ENCODE measurements at regions not wholly inside any gene's neighbourhood (a gene's known extent, or its start where the extent isn't known, plus 50 kb on each side); places are given as distances from the start of the nearest gene placed in this dataset.

DNA sequence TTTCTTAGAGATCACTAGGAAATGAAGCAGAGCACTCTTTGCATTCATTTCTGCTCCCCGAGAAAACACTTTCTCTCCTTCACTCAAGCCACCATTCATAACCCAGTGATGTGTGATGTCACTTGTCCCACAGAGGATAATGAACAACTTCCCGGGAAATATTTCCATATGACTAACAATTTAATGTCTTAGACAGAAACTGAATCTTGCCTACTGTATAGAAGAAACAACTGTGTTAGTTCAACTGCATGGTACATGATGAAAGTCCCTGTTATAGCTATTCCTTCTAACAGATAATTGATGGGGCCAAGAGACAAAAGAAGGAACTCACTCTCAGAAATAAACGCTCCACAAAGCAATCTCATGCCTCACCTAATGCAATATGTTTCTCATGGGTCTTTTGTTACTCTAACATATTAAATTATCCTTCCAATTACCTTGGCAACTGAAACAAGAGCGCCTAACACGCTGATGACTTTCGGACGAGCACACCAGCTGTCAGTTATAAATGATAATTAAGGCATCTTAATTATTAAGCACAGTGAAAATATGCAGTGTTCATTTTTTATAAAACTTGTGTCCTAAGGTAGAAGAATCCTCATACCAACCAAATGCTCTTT is 113.7 kb upstream of the TLR3 start:
- DNase-seq (ENCODE audit: low spot score): no peak
- in situ Hi-C loops (cut with MboI; ENCODE audit: low sequenced_read_pairs, unreplicated experiment): no loop called here
- TF ChIP-seq, protein P1, sequence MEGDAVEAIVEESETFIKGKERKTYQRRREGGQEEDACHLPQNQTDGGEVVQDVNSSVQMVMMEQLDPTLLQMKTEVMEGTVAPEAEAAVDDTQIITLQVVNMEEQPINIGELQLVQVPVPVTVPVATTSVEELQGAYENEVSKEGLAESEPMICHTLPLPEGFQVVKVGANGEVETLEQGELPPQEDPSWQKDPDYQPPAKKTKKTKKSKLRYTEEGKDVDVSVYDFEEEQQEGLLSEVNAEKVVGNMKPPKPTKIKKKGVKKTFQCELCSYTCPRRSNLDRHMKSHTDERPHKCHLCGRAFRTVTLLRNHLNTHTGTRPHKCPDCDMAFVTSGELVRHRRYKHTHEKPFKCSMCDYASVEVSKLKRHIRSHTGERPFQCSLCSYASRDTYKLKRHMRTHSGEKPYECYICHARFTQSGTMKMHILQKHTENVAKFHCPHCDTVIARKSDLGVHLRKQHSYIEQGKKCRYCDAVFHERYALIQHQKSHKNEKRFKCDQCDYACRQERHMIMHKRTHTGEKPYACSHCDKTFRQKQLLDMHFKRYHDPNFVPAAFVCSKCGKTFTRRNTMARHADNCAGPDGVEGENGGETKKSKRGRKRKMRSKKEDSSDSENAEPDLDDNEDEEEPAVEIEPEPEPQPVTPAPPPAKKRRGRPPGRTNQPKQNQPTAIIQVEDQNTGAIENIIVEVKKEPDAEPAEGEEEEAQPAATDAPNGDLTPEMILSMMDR (IDR thresholded peaks at IDR 0.05; ENCODE audit: borderline replicate concordance, control extremely low read depth, extremely low read depth, insufficient read depth, missing control alignments): no peak

DNA sequence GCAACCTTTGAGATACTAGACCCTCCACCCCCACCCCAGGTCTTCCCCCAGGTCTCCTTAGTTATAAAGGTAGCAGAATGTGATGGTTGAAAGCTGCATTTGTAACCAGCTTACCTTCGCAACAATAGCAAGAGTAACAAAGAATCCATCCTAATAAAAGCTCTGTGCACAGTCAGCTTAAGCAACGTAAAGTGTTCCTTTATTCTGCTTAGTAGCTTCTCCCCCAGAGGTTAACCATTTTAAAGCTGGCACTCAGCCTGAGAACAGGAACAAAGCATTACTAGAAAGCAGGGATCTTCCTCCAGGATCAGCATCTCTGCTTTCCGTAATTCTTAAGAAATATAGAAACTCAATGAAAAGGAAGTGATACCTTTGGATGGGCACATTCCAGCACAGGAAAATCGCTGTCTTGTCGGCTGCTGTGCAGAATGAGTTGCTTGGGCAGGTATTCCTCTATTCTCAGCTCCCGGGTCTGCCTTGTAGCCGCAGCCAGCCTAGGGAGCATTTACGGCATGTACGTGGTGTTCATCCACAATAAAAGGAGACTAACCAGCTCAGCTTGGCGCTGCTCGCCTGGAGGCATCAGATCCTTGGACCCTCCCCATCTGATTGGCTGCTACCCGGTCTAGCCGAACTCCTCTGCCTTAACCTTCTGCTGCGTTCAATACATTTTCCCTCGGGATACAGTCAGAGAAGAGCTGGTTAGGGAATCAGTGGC is 113.0 kb upstream of the TLR3 start:
- no peak for DNase-seq (ENCODE audit: low spot score)
- TF ChIP-seq, protein P1 (IDR thresholded peaks at IDR 0.05; ENCODE audit: borderline replicate concordance, control extremely low read depth, extremely low read depth, insufficient read depth, missing control alignments): no peak

DNA sequence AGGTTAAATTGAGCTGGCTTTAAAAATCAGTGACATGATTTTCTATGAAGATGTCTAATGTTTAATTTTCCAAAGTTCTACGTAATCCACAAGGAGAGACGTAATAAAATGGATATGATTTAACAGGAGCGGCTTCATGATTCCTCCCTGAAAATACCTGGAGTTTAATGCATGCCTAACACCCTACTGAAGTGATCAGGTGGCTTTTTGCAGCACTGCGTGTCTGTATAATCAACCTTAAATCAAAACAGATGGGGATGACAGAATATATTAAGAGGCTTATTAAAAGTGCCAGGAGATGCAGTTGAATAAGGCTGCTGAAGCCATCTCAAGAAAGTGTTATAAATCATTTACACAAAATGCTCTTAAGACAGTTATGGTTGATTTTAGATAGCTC is 112.4 kb upstream of the TLR3 start:
- in situ Hi-C loops (cut with MboI; ENCODE audit: low sequenced_read_pairs, unreplicated experiment): no loop called here
- DNase-seq (ENCODE audit: low spot score): no peak
- TF ChIP-seq, protein P1 (IDR thresholded peaks at IDR 0.05; ENCODE audit: borderline replicate concordance, control extremely low read depth, extremely low read depth, insufficient read depth, missing control alignments): no peak

More for the DNA sequence above, 113.0 kb upstream of the TLR3 start:
- in situ Hi-C loops (cut with MboI; ENCODE audit: low sequenced_read_pairs, unreplicated experiment): no loop called here

DNA sequence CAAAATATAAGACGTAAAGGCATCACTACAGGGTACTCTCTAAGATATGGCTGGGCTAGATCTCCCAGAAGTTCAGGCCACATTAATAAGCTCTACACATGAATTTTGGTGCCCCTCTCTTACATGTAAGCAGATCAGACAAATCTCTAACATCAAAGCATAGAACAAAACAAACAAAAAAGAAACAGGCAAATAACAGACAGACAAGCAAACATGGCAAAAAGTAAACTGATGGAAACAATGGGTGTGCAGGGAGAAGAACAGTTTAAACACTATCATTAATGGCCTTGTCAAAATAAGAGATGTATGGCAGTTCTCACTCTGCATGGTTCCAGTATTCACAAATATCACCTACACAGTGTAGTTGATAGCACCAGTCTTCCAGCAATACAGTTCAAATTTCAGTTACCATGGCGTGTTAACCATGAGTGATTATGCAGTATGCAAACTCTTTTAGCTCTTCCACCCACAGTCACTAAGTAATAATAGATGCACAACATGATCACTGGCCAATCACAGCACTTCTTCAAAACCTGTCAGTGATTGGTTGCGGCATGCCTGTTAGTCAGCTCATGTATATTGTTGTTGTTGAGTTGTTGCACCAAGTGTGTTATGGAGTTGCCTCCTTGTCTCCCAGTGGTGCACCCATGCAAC is 110.7 kb upstream of the TLR3 start:
- DNase-seq (ENCODE audit: low spot score): no peak
- TF ChIP-seq, protein P1 (IDR thresholded peaks at IDR 0.05; ENCODE audit: borderline replicate concordance, control extremely low read depth, extremely low read depth, insufficient read depth, missing control alignments): no peak
- in situ Hi-C loops (cut with MboI; ENCODE audit: low sequenced_read_pairs, unreplicated experiment): no loop called here

DNA sequence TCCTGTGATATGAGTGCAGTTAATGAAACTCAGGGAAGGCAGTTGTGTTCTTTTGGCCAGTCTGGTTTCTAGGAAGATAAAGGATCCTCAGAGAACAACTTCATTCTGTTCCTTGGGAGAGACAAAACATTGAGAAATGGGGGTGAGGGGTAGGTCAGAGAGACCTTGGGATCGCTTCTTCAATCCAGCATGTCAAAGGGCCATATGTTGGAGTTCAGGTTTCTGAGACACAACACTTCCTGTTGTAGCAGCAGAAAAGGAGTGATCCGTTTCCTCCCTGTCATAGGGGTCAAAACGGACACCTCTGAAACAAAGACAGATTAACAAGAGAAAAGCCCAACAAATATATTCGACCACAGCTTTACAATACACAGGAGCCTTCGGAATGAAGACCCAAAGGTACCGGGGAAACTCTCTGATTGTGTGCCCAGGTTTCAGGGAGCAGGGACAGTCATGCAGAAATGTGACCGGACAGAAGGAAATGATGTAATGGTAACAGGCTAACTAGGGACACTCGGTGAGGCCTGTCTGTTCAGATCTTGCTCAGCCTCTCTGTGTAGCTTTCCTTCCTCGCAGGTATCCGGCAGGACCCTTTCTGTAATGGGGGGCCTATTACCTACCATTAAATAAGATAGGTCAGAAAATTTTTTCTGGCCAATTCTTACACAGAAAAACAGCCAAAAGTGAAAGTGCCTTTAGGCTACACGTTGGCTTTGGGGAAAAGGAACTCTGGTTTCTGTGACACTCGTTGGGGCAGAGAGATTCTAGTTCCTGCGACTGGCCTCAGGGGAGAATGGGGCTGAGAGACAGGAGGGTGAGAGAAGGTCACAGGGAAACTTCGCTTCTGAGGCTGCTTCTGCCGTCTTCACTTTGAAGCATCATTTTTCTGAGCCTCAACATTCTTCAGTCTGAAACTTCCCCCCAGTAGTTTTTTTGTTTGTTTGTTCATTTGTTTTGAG is 103.3 kb upstream of the TLR3 start:
- in situ Hi-C loops (cut with MboI; ENCODE audit: low sequenced_read_pairs, unreplicated experiment): no loop called here
- TF ChIP-seq, protein P1 (IDR thresholded peaks at IDR 0.05; ENCODE audit: borderline replicate concordance, control extremely low read depth, extremely low read depth, insufficient read depth, missing control alignments): no peak
- no peak for DNase-seq (ENCODE audit: low spot score)

DNA sequence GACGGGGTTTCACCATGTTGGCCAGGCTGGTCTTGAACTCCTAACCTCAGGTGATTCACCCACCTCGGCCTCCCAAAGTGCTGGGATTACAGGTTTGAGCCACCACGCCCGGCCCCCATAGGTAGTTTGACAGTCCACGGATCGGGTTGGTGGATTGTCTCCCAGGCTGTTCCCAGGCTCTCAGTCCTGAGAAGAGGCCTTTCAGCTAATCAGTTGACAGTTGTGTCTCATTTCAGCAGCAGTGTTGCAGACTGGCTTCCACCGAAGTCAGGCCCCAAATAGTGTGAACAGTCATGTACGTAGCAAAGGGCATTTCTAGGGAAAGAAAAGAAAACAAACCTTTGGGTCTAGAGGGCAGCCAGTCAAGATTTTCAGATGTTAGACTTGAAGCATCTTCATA is 102.4 kb upstream of the TLR3 start:
- no peak for DNase-seq (ENCODE audit: low spot score)
- in situ Hi-C loops (cut with MboI; ENCODE audit: low sequenced_read_pairs, unreplicated experiment): no loop called here
- TF ChIP-seq, protein P1 (IDR thresholded peaks at IDR 0.05; ENCODE audit: borderline replicate concordance, control extremely low read depth, extremely low read depth, insufficient read depth, missing control alignments): no peak

Measured in GM13976 (cell line).